Embryonic facial prominence (tissue), 1 donor: ENCODE measurements at regions not wholly inside any gene's neighbourhood (a gene's known extent, or its start where the extent isn't known, plus 50 kb on each side); places are given as distances from the start of the nearest gene placed in this dataset.
"Not testable (repeated sequence)": the region's sequence is repeated elsewhere in the genome, so short reads cannot be mapped to it uniquely, and the experiment has no call there.

Experiments used
- DNase-seq: peaks from one replicate; pipeline ENCODE4 v3.0.0-alpha.2; 2016; ENCODE audit errors: extremely low spot score

DNA sequence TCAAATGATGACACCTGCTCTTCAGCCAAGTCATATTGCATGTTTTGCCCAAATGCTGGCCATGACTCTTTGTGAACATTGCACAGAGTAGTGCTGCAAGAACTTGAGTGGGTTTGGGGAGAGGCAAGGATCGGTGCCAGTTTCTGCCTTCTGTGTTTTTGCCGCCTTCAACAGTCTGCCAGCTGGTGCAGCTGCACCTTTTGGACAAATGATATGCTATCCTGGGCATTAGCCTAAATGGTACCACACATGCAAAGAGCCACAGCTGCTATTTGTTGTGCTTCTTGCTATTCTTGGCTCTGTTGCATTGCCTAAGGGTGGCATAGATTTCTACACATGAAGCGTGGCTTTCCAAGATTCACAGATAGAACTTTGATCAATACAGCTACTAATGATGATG lies 189.0 kb upstream of the CCN2 start:
- DNase-seq: no peak

GRCh38 chr6:132139611-132140010 lies 188.4 kb upstream of the CCN2 start:
- no peak for DNase-seq

DNA sequence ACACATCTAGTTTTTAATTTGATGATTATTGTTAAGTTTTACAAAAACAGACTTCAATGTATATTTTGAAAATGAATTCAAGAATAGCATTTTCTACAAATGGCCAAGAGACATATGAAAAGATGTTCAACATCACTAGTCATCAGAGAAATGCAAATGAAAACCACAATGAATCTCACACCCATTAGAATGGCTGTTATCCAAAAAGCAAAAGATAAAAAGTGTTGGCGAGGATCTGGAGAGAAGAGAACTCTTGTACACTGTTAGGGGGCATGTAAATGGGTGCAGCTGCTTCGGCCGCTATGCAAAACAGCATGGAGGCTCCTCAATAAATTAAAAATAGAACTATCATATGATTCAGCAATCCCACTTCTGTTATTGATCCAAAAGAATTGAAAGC lies 185.8 kb upstream of the CCN2 start:
- no peak for DNase-seq

DNA sequence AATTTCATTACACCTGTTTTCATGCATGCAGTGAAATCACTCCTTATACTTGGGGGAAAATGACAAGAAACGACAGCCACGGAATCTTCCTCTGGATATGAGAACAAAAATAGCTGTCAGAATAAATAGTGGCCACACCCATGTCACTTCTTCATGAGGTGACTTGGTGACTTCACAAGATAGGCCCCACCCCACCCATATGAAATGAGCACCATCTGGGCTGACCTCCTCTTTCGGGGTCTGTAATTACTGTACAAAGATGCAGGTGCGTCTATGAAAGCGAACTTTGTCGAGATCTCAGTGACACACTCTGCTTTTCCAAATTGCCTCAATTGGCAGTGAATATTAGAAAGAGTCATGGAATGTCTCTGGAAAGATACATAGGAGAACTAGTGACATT lies 184.2 kb upstream of the CCN2 start:
- no peak for DNase-seq

- no peak for DNase-seq
These were observed 182.7 kb upstream of the CCN2 start for GRCh38 chr6:132133736-132134445.

DNA sequence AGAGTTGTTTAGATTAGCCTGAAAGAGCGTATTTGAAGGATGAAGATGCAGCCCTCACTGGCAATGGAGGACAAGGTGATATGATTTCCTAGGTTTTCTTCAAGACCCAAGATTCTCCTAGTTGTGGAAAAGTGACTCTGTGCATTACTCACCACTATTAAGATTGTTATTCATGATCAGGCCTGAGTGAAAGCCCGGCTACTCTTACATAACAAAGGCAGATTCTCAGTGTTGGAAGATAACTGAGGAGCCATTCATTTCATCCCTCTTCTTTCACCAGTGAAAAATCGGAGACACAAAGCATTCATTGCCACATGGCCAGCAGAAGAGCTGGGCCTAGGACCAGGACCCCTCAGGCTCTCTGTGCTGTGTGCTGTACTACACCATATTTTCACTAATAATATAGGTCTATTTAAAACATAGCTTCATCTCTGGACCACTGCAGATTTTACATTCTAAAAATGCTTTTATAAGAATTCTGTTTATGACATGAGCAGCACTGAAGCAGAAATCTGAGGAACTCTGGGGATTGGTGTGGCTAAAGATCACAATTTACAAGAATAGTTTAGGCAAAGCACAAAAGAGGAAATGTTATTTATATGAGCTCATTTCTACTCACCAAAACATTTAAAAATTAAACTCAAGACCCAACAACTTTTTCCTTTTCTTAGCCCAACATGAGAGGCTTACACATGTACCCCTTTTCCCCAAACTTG lies 181.9 kb upstream of the CCN2 start:
- no peak for DNase-seq

- no peak for DNase-seq
These were observed 181.2 kb upstream of the CCN2 start for GRCh38 chr6:132132422-132132821.

- DNase-seq: no peak
These were observed 180.6 kb upstream of the CCN2 start for GRCh38 chr6:132131758-132132157.

GRCh38 chr6:132131351-132131750 lies 180.2 kb upstream of the CCN2 start:
- DNase-seq: no peak

- DNase-seq: peak; percentile 66
These were observed 179.6 kb upstream of the CCN2 start for GRCh38 chr6:132130626-132131298.

- DNase-seq: no peak
These were observed 177.3 kb upstream of the CCN2 start for GRCh38 chr6:132128424-132128823.

GRCh38 chr6:132126150-132126549 lies 175.0 kb upstream of the CCN2 start:
- no peak for DNase-seq

DNA sequence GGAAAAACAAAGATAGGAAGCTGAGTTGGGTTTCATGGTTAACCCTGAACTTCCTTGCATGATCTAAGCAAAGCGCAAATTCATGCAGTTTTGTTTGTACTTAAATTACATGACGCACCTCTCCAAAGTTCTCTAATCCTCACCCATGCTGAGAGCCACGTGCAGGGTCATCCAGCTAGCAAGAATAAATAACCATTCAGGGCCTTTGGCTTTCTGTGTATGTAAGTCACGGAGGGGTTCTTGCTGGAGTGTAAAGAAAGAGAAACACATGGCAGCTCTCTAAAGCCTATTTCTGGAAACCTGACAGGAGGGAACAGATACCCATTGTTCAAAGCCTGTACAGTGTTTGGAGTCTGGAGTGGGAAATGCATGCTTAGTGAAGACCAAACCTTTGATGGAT lies 171.7 kb upstream of the CCN2 start:
- no peak for DNase-seq

GRCh38 chr6:132122176-132122575 lies 171.0 kb upstream of the CCN2 start:
- no peak for DNase-seq

DNA sequence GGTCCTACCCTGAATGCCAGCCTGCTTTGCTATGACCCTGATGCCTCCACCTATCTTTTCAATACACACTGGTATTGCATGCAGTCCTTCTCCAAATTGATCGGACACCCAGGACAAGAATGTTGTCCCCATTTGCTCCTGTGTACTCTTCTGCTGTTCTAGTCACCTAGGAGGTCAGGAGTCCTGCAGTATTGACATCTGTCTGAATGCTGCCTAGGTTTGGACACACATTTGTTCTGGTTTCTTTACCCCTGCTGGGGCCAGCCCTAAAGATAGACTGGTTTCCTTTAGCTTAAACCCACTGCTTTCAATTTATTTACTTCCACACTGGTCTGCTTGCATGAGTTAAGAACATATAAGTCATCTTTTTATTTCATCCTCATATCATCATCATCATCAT lies 167.0 kb upstream of the CCN2 start:
- DNase-seq: no peak

GRCh38 chr6:132115714-132116366 lies 164.7 kb upstream of the CCN2 start:
- DNase-seq: no peak

DNA sequence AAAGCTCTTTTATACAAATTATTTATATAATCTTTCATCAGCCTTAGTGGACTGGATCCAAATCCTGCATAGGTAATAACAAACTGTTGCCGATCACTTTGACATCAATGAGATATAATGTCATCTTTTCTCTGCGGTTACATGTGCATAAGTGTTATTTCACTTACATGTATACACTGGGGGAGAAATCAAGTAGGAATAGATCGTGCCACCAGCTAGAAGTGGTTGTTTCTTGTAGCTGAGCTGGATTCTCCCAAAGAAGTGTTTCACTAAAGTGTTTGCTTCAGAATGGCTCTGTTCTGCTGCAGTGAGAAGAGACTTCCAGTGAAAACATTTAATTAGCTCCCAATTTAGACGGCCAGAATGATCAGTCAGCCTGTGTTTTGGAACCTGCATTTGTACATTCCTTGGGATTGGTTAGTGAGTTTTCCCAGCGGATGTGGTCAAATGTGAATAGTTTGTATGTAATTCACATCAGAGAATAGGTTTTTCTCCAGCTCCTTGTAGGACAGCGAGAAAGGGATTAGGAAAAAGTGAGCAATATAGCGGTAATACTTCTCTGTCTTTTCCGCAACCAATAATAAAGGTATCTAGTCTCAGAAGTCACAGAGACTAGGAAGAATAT lies 163.1 kb upstream of the CCN2 start:
- DNase-seq: no peak

DNA sequence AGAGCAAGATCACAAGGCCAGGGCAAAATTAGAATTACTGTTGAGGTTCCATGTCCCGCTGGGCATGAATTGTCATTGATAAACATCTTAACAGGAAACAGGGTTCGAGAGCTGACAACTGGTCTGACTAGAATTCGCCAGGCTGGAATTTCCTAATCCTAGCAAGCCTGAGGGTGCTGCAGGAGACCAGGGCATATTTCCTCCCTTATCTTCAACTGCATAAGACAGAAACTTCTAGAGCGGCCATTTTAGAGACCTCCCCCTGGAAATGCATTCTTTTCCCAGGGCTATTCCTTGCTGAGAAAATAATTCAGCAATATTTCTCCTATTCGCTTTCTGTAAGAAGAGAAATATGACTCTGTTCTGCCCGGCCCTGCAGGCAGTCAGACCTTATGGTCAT lies 158.6 kb upstream of the CCN2 start:
- not testable (repeated sequence) for DNase-seq

DNA sequence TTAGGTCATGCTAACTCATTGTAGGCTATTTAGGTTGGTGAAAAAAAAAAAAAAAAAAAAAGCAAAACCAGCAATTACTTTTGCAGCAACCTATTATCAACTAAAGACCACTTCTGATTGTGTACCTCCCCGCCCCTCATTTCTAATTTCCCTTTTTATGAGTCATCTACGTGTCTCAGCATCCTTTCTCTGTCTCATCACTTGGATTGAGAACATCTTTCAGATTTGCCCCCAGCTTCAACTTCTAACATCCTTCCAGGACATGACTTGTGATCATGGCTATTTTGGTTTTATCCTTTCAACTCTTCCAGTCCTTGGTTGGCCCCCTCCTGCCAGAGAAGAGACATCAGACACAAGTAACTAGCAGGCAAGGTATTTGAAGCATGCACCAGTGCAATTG lies 156.7 kb upstream of the CCN2 start:
- DNase-seq: no peak

DNA sequence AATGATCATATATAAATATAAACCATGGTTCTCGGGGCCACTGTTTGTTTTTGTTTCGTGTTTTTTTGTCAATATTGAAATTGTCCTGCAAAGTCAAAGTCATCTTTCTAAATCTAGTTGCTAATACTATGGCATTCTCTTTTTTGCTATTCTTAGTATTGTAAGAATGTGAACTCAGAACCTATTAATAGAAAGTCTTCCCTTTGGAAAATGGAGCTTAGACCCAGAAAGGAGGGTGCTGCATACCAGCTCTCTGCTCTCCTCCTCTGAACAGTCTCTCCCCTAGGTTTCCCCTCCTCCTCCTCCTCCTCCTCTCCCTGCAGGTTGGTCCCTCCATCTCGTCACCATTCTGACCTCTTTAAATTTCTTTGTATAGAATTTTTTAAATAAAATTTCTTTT lies 150.4 kb upstream of the CCN2 start:
- no peak for DNase-seq

GRCh38 chr6:132100388-132100990 lies 149.3 kb upstream of the CCN2 start:
- DNase-seq: no peak

DNA sequence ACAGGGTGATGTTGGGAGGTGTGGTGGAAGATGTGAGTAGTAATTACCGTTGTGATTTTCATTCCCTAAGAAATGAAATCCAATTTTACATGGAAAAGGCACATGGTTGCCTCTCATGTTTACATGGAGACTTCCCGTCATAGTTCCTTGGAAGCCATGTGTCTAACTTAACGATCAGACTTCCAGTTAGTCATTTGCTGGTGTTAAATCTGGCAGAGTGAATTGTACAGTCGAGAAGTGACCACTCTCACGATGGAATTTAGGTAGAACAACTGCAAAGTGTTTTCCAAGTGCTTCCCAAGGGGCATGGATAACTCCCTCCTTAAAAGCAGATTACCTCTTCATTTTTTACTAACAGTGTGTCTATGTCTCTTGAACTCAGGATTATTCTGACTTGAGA lies 145.8 kb upstream of the CCN2 start:
- no peak for DNase-seq
